ENCODE measurements at regions not wholly inside any gene's neighbourhood (a gene's known extent, or its start where the extent isn't known, plus 50 kb on each side); places are given as distances from the start of the nearest gene placed in this dataset.
A peak's percentile ranks its signal among the peaks of the same experiment; 100 is the strongest.

GRCh38 chr9:84435902-84436301 lies 95.3 kb upstream of the SLC28A3 start:
- ATAC-seq (ENCODE audit: insufficient read depth, low FRiP score): no peak
- DNase-seq: peak in 2 of 3 donors; percentile 21 to 29
- H3K27me3 ChIP-seq (ENCODE audit: control insufficient read depth in 3 of 3, insufficient read depth in 3 of 3, low read length in 2 of 3): no peaks in the 10 kb centered on the region

DNA sequence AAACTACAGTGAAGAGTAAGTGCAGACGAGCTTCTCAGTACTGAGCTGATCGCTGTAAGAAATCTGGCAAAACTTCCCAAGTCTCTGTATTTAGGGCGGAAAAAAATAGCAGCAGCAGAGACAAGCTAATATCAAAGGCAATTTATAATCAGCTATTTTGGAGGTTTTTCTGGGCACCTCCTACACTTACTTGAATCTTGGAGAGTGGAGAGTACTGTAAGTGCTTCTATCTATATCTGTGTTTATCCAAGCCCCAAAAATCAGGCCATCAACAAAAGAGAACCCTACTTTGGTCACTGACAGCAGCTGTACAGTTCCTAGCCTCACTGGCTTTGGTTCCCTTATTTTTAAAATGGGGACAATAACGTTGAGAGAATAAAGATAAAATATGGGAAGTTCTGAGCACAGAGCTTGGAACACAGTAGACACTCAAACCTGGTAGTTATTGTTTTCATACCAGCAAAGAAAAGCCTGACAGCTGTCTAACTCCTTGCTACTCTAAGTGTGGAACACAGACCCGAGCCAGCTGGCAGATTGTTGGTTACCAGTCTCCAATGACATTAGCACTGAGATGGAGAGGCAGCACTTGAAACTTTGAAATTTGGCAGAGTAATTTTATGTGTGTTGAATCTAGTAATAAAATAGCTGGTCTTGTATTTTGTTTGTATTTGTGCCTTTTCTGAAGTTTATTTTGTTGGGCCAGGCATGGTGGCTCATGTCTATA lies 96.0 kb upstream of the SLC28A3 start:
- H3K9ac ChIP-seq (ENCODE audit: insufficient read depth in 1 of 2, low read length in 2 of 2): no peak overlapping the region
- no peaks in the 10 kb centered on the region for H3K4me1 ChIP-seq (ENCODE audit: control insufficient read depth in 5 of 5, insufficient read depth in 5 of 5, low read length in 5 of 5)
- no peaks in the 10 kb centered on the region for H3K36me3 ChIP-seq (ENCODE audit: control insufficient read depth in 4 of 4, insufficient read depth in 4 of 4, low read length in 4 of 4)
- ATAC-seq (ENCODE audit: insufficient read depth, low FRiP score) (no peak), DNase-seq (no peak)
- no peaks in the 10 kb centered on the region for H3K27me3 ChIP-seq (ENCODE audit: control insufficient read depth in 3 of 3, insufficient read depth in 3 of 3, low read length in 2 of 3)
- 59 to 72% methylated on average over 5 of the region's 5 CpGs for WGBS, 2 donors
- TF ChIP-seq, protein P1, sequence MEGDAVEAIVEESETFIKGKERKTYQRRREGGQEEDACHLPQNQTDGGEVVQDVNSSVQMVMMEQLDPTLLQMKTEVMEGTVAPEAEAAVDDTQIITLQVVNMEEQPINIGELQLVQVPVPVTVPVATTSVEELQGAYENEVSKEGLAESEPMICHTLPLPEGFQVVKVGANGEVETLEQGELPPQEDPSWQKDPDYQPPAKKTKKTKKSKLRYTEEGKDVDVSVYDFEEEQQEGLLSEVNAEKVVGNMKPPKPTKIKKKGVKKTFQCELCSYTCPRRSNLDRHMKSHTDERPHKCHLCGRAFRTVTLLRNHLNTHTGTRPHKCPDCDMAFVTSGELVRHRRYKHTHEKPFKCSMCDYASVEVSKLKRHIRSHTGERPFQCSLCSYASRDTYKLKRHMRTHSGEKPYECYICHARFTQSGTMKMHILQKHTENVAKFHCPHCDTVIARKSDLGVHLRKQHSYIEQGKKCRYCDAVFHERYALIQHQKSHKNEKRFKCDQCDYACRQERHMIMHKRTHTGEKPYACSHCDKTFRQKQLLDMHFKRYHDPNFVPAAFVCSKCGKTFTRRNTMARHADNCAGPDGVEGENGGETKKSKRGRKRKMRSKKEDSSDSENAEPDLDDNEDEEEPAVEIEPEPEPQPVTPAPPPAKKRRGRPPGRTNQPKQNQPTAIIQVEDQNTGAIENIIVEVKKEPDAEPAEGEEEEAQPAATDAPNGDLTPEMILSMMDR (IDR thresholded peaks at IDR 0.05; ENCODE audit: control extremely low read depth, extremely low read depth): no peak
- H3K9me3 ChIP-seq (ENCODE audit: control insufficient read depth in 4 of 4, insufficient read depth in 3 of 4, low read length in 3 of 4): peaks cover 0 to 4% (median 1%) of the 10 kb centered on the region in 4 donors
- no peak overlapping the region for H3K4me3 ChIP-seq
- H3K27ac ChIP-seq (ENCODE audit: low read depth in 1 of 2, low read length in 1 of 2): no peak overlapping the region

More at GRCh38 chr9:84435902-84436301, 95.3 kb upstream of the SLC28A3 start:
- Histone ChIP-seq H3K36me3 (ENCODE audit: control insufficient read depth in 4 of 4, insufficient read depth in 4 of 4, low read length in 4 of 4) (no peaks in the 10 kb centered on the region), H3K4me3 (no peak overlapping the region), H3K27ac (ENCODE audit: low read depth in 1 of 2, low read length in 1 of 2) (no peak overlapping the region), H3K9me3 (ENCODE audit: control insufficient read depth in 4 of 4, insufficient read depth in 3 of 4, low read length in 3 of 4) (peaks cover 0 to 4% (median 1%) of the 10 kb centered on the region in 4 donors), H3K9ac (ENCODE audit: insufficient read depth in 1 of 2, low read length in 2 of 2) (no peak overlapping the region), H3K4me1 (ENCODE audit: control insufficient read depth in 5 of 5, insufficient read depth in 5 of 5, low read length in 5 of 5) (no peaks in the 10 kb centered on the region)
- TF ChIP-seq, protein P1 (IDR thresholded peaks at IDR 0.05; ENCODE audit: control extremely low read depth, extremely low read depth): no peak
- 67 to 87% methylated on average over 6 of the region's 6 CpGs for WGBS, 2 donors

- Histone ChIP-seq H3K27me3 (ENCODE audit: control insufficient read depth in 3 of 3, insufficient read depth in 3 of 3, low read length in 2 of 3) (no peaks in the 10 kb centered on the region), H3K27ac (ENCODE audit: low read depth in 1 of 2, low read length in 1 of 2) (no peak overlapping the region), H3K9ac (ENCODE audit: insufficient read depth in 1 of 2, low read length in 2 of 2) (no peak overlapping the region), H3K36me3 (ENCODE audit: control insufficient read depth in 4 of 4, insufficient read depth in 4 of 4, low read length in 4 of 4) (no peaks in the 10 kb centered on the region), H3K9me3 (ENCODE audit: control insufficient read depth in 4 of 4, insufficient read depth in 3 of 4, low read length in 3 of 4) (peaks cover 0 to 4% (median 1%) of the 10 kb centered on the region in 4 donors), H3K4me1 (ENCODE audit: control insufficient read depth in 5 of 5, insufficient read depth in 5 of 5, low read length in 5 of 5) (no peaks in the 10 kb centered on the region), H3K4me3 (no peak overlapping the region)
- no peak for DNase-seq
- WGBS, 2 donors: 94 to 96% methylated on average over 1 of the region's 1 CpG
- ATAC-seq (ENCODE audit: insufficient read depth, low FRiP score): no peak
- TF ChIP-seq, protein P1 (IDR thresholded peaks at IDR 0.05; ENCODE audit: control extremely low read depth, extremely low read depth): no peak
Observed at GRCh38 chr9:84438391-84438790, 97.8 kb upstream of the SLC28A3 start.

All from lung (tissue), 11 donors.